Choroid plexus epithelial cell (primary cell): ENCODE measurements at regions not wholly inside any gene's neighbourhood (a gene's known extent, or its start where the extent isn't known, plus 50 kb on each side); places are given as distances from the start of the nearest gene placed in this dataset.

Experiments used
- DNase-seq: peaks from one replicate; pipeline ENCODE4 v3.0.0-alpha.2; 2010; ENCODE audit warnings: low read depth
- H3K4me3 ChIP-seq: 2 replicates; pipeline ENCODE4 v1.5.1; 2011; ENCODE audit warnings: low read depth, mild to moderate bottlenecking, control low read depth, low read length, moderate library complexity
- CTCF ChIP-seq: conservative IDR thresholded peaks from 2 replicates; pipeline ENCODE4 v1.5.1; 2011; ENCODE audit warnings: low read depth, mild to moderate bottlenecking, control low read depth, inconsistent platforms, low read length, moderate library complexity

GRCh38 chr4:34878961-34879360 lies 1365.4 kb downstream of the ARAP2 start:
- TF ChIP-seq CTCF: no peak
- no peak for DNase-seq

GRCh38 chr4:34880246-34880645 lies 1364.1 kb downstream of the ARAP2 start:
- no peak for DNase-seq
- H3K4me3 ChIP-seq: no peak overlapping the region
- no peak for TF ChIP-seq CTCF

More at GRCh38 chr4:34878961-34879360, 1365.4 kb downstream of the ARAP2 start:
- no peak overlapping the region for H3K4me3 ChIP-seq

- no peak for DNase-seq
- no peak for TF ChIP-seq CTCF
Observed at GRCh38 chr4:34891892-34892291, 1352.4 kb downstream of the ARAP2 start.

GRCh38 chr4:34893382-34893781 lies 1350.9 kb downstream of the ARAP2 start:
- TF ChIP-seq CTCF: no peak
- no peak for DNase-seq
- no peak overlapping the region for H3K4me3 ChIP-seq

More at GRCh38 chr4:34891892-34892291, 1352.4 kb downstream of the ARAP2 start:
- H3K4me3 ChIP-seq: no peak overlapping the region

GRCh38 chr4:34920032-34920431 lies 1324.3 kb downstream of the ARAP2 start:
- no peak for DNase-seq
- no peak overlapping the region for H3K4me3 ChIP-seq
- TF ChIP-seq CTCF: no peak

- no peak for DNase-seq
- H3K4me3 ChIP-seq: no peak overlapping the region
- TF ChIP-seq CTCF: no peak
Observed at GRCh38 chr4:34921391-34921790, 1322.9 kb downstream of the ARAP2 start.

GRCh38 chr4:34922325-34922724 lies 1322.0 kb downstream of the ARAP2 start:
- DNase-seq: no peak
- no peak overlapping the region for H3K4me3 ChIP-seq
- TF ChIP-seq CTCF: no peak
